BE2C (cell line): ENCODE measurements at regions not wholly inside any gene's neighbourhood (a gene's known extent, or its start where the extent isn't known, plus 50 kb on each side); places are given as distances from the start of the nearest gene placed in this dataset.

Experiments
- DNase-seq: peaks from one replicate; pipeline ENCODE4 v3.0.0-alpha.2; 2020
- H3K27me3 ChIP-seq: fragments of 250-450 bp; sonication (Bioruptor Pico); 2 replicates; pipeline ENCODE4 v1.5.1; 2020; ENCODE audit warnings: mild to moderate bottlenecking
- H3K36me3 ChIP-seq: fragments of 250-450 bp; sonication (Bioruptor Pico); 2 replicates; pipeline ENCODE4 v1.5.1; 2020; ENCODE audit warnings: mild to moderate bottlenecking
- H3K4me1 ChIP-seq: fragments of 250-450 bp; sonication (Bioruptor Pico); 2 replicates; pipeline ENCODE4 v1.5.1; 2020
- H3K4me3 ChIP-seq: 2 replicates; pipeline ENCODE4 v1.5.1; 2011; ENCODE audit warnings: low read depth, low read length
- H3K9me3 ChIP-seq: fragments of 250-450 bp; sonication (Bioruptor Pico); 2 replicates; pipeline ENCODE4 v1.5.1; 2020
- CTCF ChIP-seq: IDR thresholded peaks from 2 replicates; pipeline ENCODE4 v1.5.1; 2012; ENCODE audit warnings: mild to moderate bottlenecking, low read depth, low read length

- Histone ChIP-seq H3K27me3 (no peaks in the 10 kb centered on the region), H3K4me3 (no peak overlapping the region), H3K36me3 (no peaks in the 10 kb centered on the region), H3K4me1 (no peaks in the 10 kb centered on the region), H3K9me3 (no peaks in the 10 kb centered on the region)
- TF ChIP-seq CTCF: no peak
- no peak for DNase-seq
Observed at GRCh38 chr10:124180947-124181549, 87.7 kb upstream of the CHST15 start.

- DNase-seq: no peak
- H3K4me1 ChIP-seq: no peaks in the 10 kb centered on the region
- no peaks in the 10 kb centered on the region for H3K9me3 ChIP-seq
- H3K4me3 ChIP-seq: no peak overlapping the region
- no peaks in the 10 kb centered on the region for H3K36me3 ChIP-seq
- TF ChIP-seq CTCF: no peak
- no peaks in the 10 kb centered on the region for H3K27me3 ChIP-seq
Observed at GRCh38 chr10:124180044-124180745, 86.8 kb upstream of the CHST15 start.

- H3K36me3 ChIP-seq: no peaks in the 10 kb centered on the region
- no peak for TF ChIP-seq CTCF
- no peak for DNase-seq
- no peaks in the 10 kb centered on the region for H3K9me3 ChIP-seq
- no peaks in the 10 kb centered on the region for H3K27me3 ChIP-seq
- H3K4me1 ChIP-seq: no peaks in the 10 kb centered on the region
- H3K4me3 ChIP-seq: no peak overlapping the region
Observed at GRCh38 chr10:124179308-124180043, 86.1 kb upstream of the CHST15 start.

- DNase-seq: no peak
- Histone ChIP-seq H3K4me1 (no peaks in the 10 kb centered on the region), H3K4me3 (no peak overlapping the region), H3K27me3 (no peaks in the 10 kb centered on the region), H3K36me3 (no peaks in the 10 kb centered on the region), H3K9me3 (no peaks in the 10 kb centered on the region)
- TF ChIP-seq CTCF: no peak
Observed at GRCh38 chr10:124177180-124177518, 83.8 kb upstream of the CHST15 start.

GRCh38 chr10:124176349-124177179 is 83.2 kb upstream of the CHST15 start:
- Histone ChIP-seq H3K36me3 (no peaks in the 10 kb centered on the region), H3K9me3 (no peaks in the 10 kb centered on the region), H3K27me3 (no peaks in the 10 kb centered on the region), H3K4me1 (no peaks in the 10 kb centered on the region), H3K4me3 (no peak overlapping the region)
- DNase-seq: no peak
- TF ChIP-seq CTCF: no peak
